22Rv1 (cell line): ENCODE measurements at regions not wholly inside any gene's neighbourhood (a gene's known extent, or its start where the extent isn't known, plus 50 kb on each side); places are given as distances from the start of the nearest gene placed in this dataset.

Source experiments
- ZFX ChIP-seq: fragments of 450-650 bp; IDR thresholded peaks from 2 replicates; pipeline ENCODE4 v1.6.1; 2017; ENCODE audit warnings: antibody characterized with exemption, borderline replicate concordance
- TF ChIP-seq, protein P1 (sequence below): fragments of 450-650 bp; IDR thresholded peaks from 2 replicates; pipeline ENCODE4 v1.5.1; 2017; ENCODE audit warnings: mild to moderate bottlenecking

DNA sequence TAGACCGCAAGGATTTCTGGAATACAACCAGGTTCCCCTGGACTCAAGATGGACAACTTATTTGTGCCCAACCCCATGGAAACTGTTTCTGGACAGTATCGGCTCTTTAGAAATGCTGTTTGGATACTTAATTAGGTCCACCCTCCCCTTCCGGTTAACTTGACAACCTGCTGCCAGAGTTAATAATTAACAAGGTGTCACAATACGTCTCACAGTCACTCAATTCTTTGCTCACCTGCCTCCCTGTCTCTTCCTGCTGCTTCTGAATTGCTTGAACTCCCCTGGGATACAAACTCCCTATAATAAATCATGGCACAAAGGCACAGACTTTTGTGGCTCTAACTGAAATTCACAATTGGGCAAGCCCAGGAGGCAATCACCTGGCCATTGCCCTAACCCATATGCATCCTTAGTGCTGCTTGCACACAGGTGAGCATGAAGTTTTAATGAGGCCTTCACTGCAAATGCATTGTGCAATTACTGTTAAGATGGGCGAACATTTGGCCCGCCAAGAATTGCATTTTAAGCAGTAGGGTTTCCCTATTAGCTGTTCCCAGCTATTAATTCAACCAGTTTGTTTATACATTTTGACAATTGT, 504.4 kb upstream of the NOX3 start:
- TF ChIP-seq, protein P1, sequence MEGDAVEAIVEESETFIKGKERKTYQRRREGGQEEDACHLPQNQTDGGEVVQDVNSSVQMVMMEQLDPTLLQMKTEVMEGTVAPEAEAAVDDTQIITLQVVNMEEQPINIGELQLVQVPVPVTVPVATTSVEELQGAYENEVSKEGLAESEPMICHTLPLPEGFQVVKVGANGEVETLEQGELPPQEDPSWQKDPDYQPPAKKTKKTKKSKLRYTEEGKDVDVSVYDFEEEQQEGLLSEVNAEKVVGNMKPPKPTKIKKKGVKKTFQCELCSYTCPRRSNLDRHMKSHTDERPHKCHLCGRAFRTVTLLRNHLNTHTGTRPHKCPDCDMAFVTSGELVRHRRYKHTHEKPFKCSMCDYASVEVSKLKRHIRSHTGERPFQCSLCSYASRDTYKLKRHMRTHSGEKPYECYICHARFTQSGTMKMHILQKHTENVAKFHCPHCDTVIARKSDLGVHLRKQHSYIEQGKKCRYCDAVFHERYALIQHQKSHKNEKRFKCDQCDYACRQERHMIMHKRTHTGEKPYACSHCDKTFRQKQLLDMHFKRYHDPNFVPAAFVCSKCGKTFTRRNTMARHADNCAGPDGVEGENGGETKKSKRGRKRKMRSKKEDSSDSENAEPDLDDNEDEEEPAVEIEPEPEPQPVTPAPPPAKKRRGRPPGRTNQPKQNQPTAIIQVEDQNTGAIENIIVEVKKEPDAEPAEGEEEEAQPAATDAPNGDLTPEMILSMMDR, result no peak
- TF ChIP-seq ZFX, result no peak
